ENCODE measurements at regions not wholly inside any gene's neighbourhood (a gene's known extent, or its start where the extent isn't known, plus 50 kb on each side); places are given as distances from the start of the nearest gene placed in this dataset.
"Not testable (repeated sequence)": the region's sequence is repeated elsewhere in the genome, so short reads cannot be mapped to it uniquely, and the experiment has no call there.

DNA sequence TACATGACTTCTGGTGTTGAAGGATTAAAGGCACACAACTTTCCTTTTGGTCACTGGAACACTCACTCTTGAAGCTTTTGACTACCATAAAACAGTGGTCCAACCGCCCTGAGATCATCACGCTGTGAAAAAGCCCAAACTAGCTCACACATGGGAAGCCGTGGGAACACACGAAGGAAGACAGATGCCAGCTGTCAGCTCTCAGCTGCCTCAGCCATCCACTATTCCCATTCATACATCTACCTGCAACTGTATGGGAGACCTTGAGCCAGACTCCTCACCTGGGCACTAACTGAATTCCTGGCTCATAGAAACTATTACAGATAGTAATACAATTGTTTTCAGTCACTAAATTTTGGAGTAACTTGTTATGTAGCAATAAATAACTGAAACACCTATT lies 246.1 kb downstream of the MSX2 start:
- DNase-seq (ENCODE audit: extremely low read depth, low read depth): no peak
- TF ChIP-seq CTCF (IDR thresholded peaks at IDR 0.05; ENCODE audit: low read depth, low read length): no peak

GRCh38 chr5:174953871-174954270 lies 229.5 kb downstream of the MSX2 start:
- no peak for DNase-seq (ENCODE audit: extremely low read depth, low read depth)
- TF ChIP-seq CTCF (IDR thresholded peaks at IDR 0.05; ENCODE audit: low read depth, low read length): no peak

- TF ChIP-seq CTCF (IDR thresholded peaks at IDR 0.05; ENCODE audit: low read depth, low read length): peak; percentile 93
- DNase-seq (ENCODE audit: extremely low read depth, low read depth): peak; percentile 44
Measured at GRCh38 chr5:174951151-174951780, 226.9 kb downstream of the MSX2 start.

- no peak for TF ChIP-seq CTCF (IDR thresholded peaks at IDR 0.05; ENCODE audit: low read depth, low read length)
- DNase-seq (ENCODE audit: extremely low read depth, low read depth): no peak
Measured at GRCh38 chr5:174947548-174947947, 223.2 kb downstream of the MSX2 start.

DNA sequence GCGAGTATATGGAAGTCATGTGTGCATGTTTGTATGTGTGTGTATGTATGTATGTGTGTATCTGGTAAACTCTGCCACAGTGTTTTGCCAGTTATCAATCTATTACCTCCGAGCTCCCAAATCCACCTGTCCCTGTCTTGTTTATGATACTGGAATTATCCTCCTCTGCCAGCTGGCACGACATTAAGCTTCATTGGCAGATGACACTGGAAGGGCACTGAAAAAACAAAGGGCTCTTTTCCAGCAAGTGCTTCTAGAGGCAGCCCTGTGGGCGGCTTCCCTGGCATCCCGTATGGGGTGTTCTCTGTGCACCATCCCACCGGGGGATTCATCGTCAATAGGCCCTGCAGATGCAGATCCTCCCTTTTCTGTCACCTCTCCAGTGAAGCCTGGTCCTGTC lies 221.5 kb downstream of the MSX2 start:
- TF ChIP-seq CTCF (IDR thresholded peaks at IDR 0.05; ENCODE audit: low read depth, low read length): no peak
- no peak for DNase-seq (ENCODE audit: extremely low read depth, low read depth)

- TF ChIP-seq CTCF (IDR thresholded peaks at IDR 0.05; ENCODE audit: low read depth, low read length): no peak
- DNase-seq (ENCODE audit: extremely low read depth, low read depth): no peak
Measured at GRCh38 chr5:174943785-174944184, 219.4 kb downstream of the MSX2 start.

- not testable (repeated sequence) for DNase-seq (ENCODE audit: extremely low read depth, low read depth)
Measured at GRCh38 chr5:174943002-174943401, 218.6 kb downstream of the MSX2 start.

All from AG09319 (cell line).